Transverse colon (tissue), 4 donors: ENCODE measurements at regions not wholly inside any gene's neighbourhood (a gene's known extent, or its start where the extent isn't known, plus 50 kb on each side); places are given as distances from the start of the nearest gene placed in this dataset.

Experiments used
- DNase-seq: peaks from one replicate; pipeline ENCODE4 v3.0.0-alpha.2; 2019
- H3K27ac ChIP-seq, 4 donors: fragments of 200-600 bp; sonication (generic); 2 replicates each; pipeline ENCODE4 v1.5.1; 2016 to 2018; ENCODE audit warnings: inconsistent platforms in 4 of 4
- H3K27me3 ChIP-seq: fragments of 200-600 bp; sonication (generic); 2 replicates; pipeline ENCODE4 v1.5.1; 2017; ENCODE audit warnings: inconsistent platforms
- H3K36me3 ChIP-seq, 4 donors: fragments of 200-600 bp; sonication (generic); 2 replicates each; pipeline ENCODE4 v1.5.1; 2017 to 2019; ENCODE audit warnings: inconsistent platforms in 4 of 4
- H3K4me1 ChIP-seq, 4 donors: fragments of 200-600 bp; sonication (generic); 2 replicates each; pipeline ENCODE4 v1.5.1; 2017 to 2020; ENCODE audit warnings: inconsistent platforms in 4 of 4
- H3K4me3 ChIP-seq, 4 donors: fragments of 200-600 bp; sonication (generic); 1 replicate in 1 of 4; 2 replicates in 3 of 4; pipeline versions ENCODE4 v1.5.1 to v1.6.1; 2017 to 2019; ENCODE audit warnings: inconsistent platforms in 4 of 4
- H3K9me3 ChIP-seq, 2 donors: fragments of 200-600 bp; sonication (generic); 2 replicates each; pipeline ENCODE4 v1.5.1; 2017 to 2019; ENCODE audit warnings: inconsistent platforms in 2 of 2
- CTCF ChIP-seq, 5 experiments: fragments of 200-600 bp in 3 of 5; fragments of 450-650 bp in 2 of 5; sonication (generic) in 3 of 5; IDR thresholded peaks; 1 replicate in 2 of 5; 2 replicates in 3 of 5; pipeline ENCODE4 v1.5.1; 2016 to 2017; ENCODE audit warnings: antibody characterized with exemption in 5 of 5, inconsistent platforms in 3 of 5, mild to moderate bottlenecking in 2 of 5, moderate library complexity in 1 of 5
- EP300 ChIP-seq: sonication (generic); formaldehyde crosslinking; IDR thresholded peaks from one replicate; pipeline ENCODE4 v1.6.1; 2017; ENCODE audit warnings: antibody characterized with exemption, low read depth
- POLR2A ChIP-seq: fragments of 450-650 bp; IDR thresholded peaks from one replicate; pipeline ENCODE4 v1.6.1; 2016; ENCODE audit warnings: antibody characterized with exemption, mild to moderate bottlenecking, moderate library complexity
- POLR2AphosphoS5 ChIP-seq, 3 donors: sonication (generic); formaldehyde crosslinking; IDR thresholded peaks; one replicate each; pipeline ENCODE4 v1.6.1; 2016; ENCODE audit warnings: antibody characterized with exemption in 3 of 3
- WGBS, 2 donors: methylation state at CpG; one replicate each; pipeline ENCODE4 v1.1.5; 2018; ENCODE audit warnings: low coverage in 1 of 2; 5-methylcytosine and 5-hydroxymethylcytosine counted together
- in situ Hi-C, 4 donors: fragments of 200-750 bp; cut with MboI; loops; one replicate each; pipeline versions ENCODE4 v1.15.0 to v1.15.1; 2017; ENCODE audit warnings: low sequenced_read_pairs in 3 of 4, low pct_ligation_motif_present in 1 of 4, low pct_unique_long_range_greater_than_20kb in 1 of 4
- intact Hi-C: fragments of 100-400 bp; cut with DNase I; formaldehyde crosslinking; loops from one replicate; pipeline ENCODE4 v1.15.1; 2023; ENCODE audit warnings: low total_unique reads

GRCh38 chr13:42715909-42716308 lies 65.5 kb upstream of the FAM216B start:
- H3K9me3 ChIP-seq, result no peaks in the 10 kb centered on the region
- no peak overlapping the region for H3K4me3 ChIP-seq
- DNase-seq, result no peak
- in situ Hi-C loops, result no loop called here
- intact Hi-C loops, result no loop called here
- no peaks in the 10 kb centered on the region for H3K4me1 ChIP-seq
- WGBS, 2 donors, result 50 to 84% methylated on average over 1 to 3 of the region's 3 CpGs
- no peak overlapping the region for H3K27ac ChIP-seq
- H3K36me3 ChIP-seq, result no peaks in the 10 kb centered on the region
- H3K27me3 ChIP-seq, result no peaks in the 10 kb centered on the region
- TF ChIP-seq EP300 (no peak), POLR2AphosphoS5 (IDR thresholded peaks at IDR 0.05) (no peak), CTCF (IDR thresholded peaks at IDR 0.05) (no peak), POLR2A (no peak)

GRCh38 chr13:42717176-42717575 lies 64.2 kb upstream of the FAM216B start:
- WGBS, 2 donors, result 50 to 94% methylated on average over 1 of the region's 1 CpG
- H3K4me1 ChIP-seq, result no peaks in the 10 kb centered on the region
- no peak for DNase-seq
- no peak for TF ChIP-seq EP300
- no peak for TF ChIP-seq POLR2A
- no peak for TF ChIP-seq POLR2AphosphoS5 (IDR thresholded peaks at IDR 0.05)
- TF ChIP-seq CTCF (IDR thresholded peaks at IDR 0.05), result no peak
- intact Hi-C loops (no loop called here), in situ Hi-C loops (no loop called here)
- no peaks in the 10 kb centered on the region for H3K36me3 ChIP-seq
- H3K27me3 ChIP-seq, result no peaks in the 10 kb centered on the region
- H3K9me3 ChIP-seq, result no peaks in the 10 kb centered on the region
- no peak overlapping the region for H3K27ac ChIP-seq
- H3K4me3 ChIP-seq, result no peak overlapping the region

- in situ Hi-C loops, result no loop called here
- WGBS, 2 donors, result 31 to 38% methylated on average over 9 to 12 of the region's 12 CpGs
- Histone ChIP-seq H3K27ac (peak overlapping the region in 1 of 4 donors; percentile 26), H3K27me3 (no peaks in the 10 kb centered on the region), H3K4me1 (no peaks in the 10 kb centered on the region), H3K36me3 (no peaks in the 10 kb centered on the region), H3K9me3 (no peaks in the 10 kb centered on the region), H3K4me3 (no peak overlapping the region)
- intact Hi-C loops, result no loop called here
- TF ChIP-seq POLR2AphosphoS5 (IDR thresholded peaks at IDR 0.05) (peak in 2 of 3 donors; percentile 66 to 75), CTCF (IDR thresholded peaks at IDR 0.05) (no peak)
- peak; percentile 55 for DNase-seq
Measured at GRCh38 chr13:42720113-42720857, 61.1 kb upstream of the FAM216B start.

- WGBS, 2 donors, result 31 to 61% methylated on average over 2 of the region's 2 CpGs
- Histone ChIP-seq H3K27me3 (no peaks in the 10 kb centered on the region), H3K9me3 (no peaks in the 10 kb centered on the region), H3K4me3 (no peak overlapping the region), H3K4me1 (no peaks in the 10 kb centered on the region), H3K27ac (peak overlapping the region in 1 of 4 donors; percentile 26), H3K36me3 (no peaks in the 10 kb centered on the region)
- DNase-seq, result no peak
- in situ Hi-C loops (no loop called here), intact Hi-C loops (no loop called here)
- TF ChIP-seq POLR2AphosphoS5 (IDR thresholded peaks at IDR 0.05), result no peak
- TF ChIP-seq CTCF (IDR thresholded peaks at IDR 0.05), result no peak
- TF ChIP-seq POLR2A, result no peak
- TF ChIP-seq EP300, result no peak
Measured at GRCh38 chr13:42720858-42721219, 60.5 kb upstream of the FAM216B start.
